Testis (tissue), 2 donors: ENCODE measurements at regions not wholly inside any gene's neighbourhood (a gene's known extent, or its start where the extent isn't known, plus 50 kb on each side); places are given as distances from the start of the nearest gene placed in this dataset.

Source experiments
- DNase-seq: peaks from one replicate; pipeline ENCODE4 v3.0.0-alpha.2; 2019
- H3K27ac ChIP-seq, 2 donors: fragments of 200-600 bp; sonication (generic); one replicate each; pipeline ENCODE4 v1.5.1; 2019
- H3K27me3 ChIP-seq: fragments of 200-600 bp; sonication (generic); one replicate; pipeline ENCODE4 v1.5.1; 2019
- H3K36me3 ChIP-seq: fragments of 200-600 bp; sonication (generic); one replicate; pipeline ENCODE4 v1.5.1; 2017; ENCODE audit warnings: low read depth; ENCODE audit errors: missing control alignments
- H3K4me1 ChIP-seq: fragments of 200-600 bp; sonication (generic); one replicate; pipeline ENCODE4 v1.5.1; 2019
- H3K4me3 ChIP-seq, 2 donors: fragments of 200-600 bp; sonication (generic); one replicate each; pipeline ENCODE4 v1.5.1; 2017 to 2019
- H3K9me3 ChIP-seq: fragments of 200-600 bp; sonication (generic); one replicate; pipeline ENCODE4 v1.5.1; 2017
- CTCF ChIP-seq, 3 experiments: fragments of 450-650 bp in 2 of 3; fragments of 200-600 bp in 1 of 3; sonication (generic) in 1 of 3; IDR thresholded peaks; one replicate each; pipeline ENCODE4 v1.5.1; 2016 to 2019; ENCODE audit warnings: antibody characterized with exemption in 3 of 3, mild to moderate bottlenecking in 2 of 3, moderate library complexity in 1 of 3
- POLR2A ChIP-seq: fragments of 450-650 bp; IDR thresholded peaks from one replicate; pipeline ENCODE4 v1.6.1; 2017; ENCODE audit warnings: antibody characterized with exemption, mild to moderate bottlenecking, moderate library complexity
- WGBS, 2 donors: methylation state at CpG; one replicate each; pipeline ENCODE4 v1.1.5; 2018; 5-methylcytosine and 5-hydroxymethylcytosine counted together
- intact Hi-C: fragments of 100-400 bp; cut with DNase I; formaldehyde crosslinking; loops from one replicate; pipeline ENCODE4 v1.15.1; 2023; ENCODE audit warnings: low total_unique reads

- TF ChIP-seq CTCF (IDR thresholded peaks at IDR 0.05) (no peak), POLR2A (no peak)
- intact Hi-C loops: no loop called here
- DNase-seq: no peak
- H3K27ac ChIP-seq: no peak overlapping the region
- no peak overlapping the region for H3K4me3 ChIP-seq
- H3K27me3 ChIP-seq: no peaks in the 10 kb centered on the region
- 93 to 100% methylated on average over 1 of the region's 1 CpG for WGBS, 2 donors
- H3K9me3 ChIP-seq: no peaks in the 10 kb centered on the region
- H3K36me3 ChIP-seq: no peaks in the 10 kb centered on the region
- H3K4me1 ChIP-seq: no peaks in the 10 kb centered on the region
Observed at GRCh38 chr5:125002727-125003598, 256.5 kb upstream of the ZNF608 start.

- WGBS, 2 donors: 92 to 94% methylated on average over 5 of the region's 5 CpGs
- Histone ChIP-seq H3K9me3 (no peaks in the 10 kb centered on the region), H3K4me1 (no peaks in the 10 kb centered on the region), H3K4me3 (no peak overlapping the region), H3K27me3 (no peaks in the 10 kb centered on the region), H3K27ac (no peak overlapping the region), H3K36me3 (no peaks in the 10 kb centered on the region)
- intact Hi-C loops: no loop called here
- no peak for DNase-seq
- TF ChIP-seq POLR2A: no peak
- TF ChIP-seq CTCF (IDR thresholded peaks at IDR 0.05): no peak
Observed at GRCh38 chr5:125004009-125004408, 257.6 kb upstream of the ZNF608 start.

- Histone ChIP-seq H3K27ac (no peak overlapping the region), H3K4me3 (no peak overlapping the region), H3K4me1 (no peaks in the 10 kb centered on the region), H3K27me3 (no peaks in the 10 kb centered on the region), H3K36me3 (no peaks in the 10 kb centered on the region), H3K9me3 (no peaks in the 10 kb centered on the region)
- intact Hi-C loops: no loop called here
- TF ChIP-seq CTCF (IDR thresholded peaks at IDR 0.05) (no peak), POLR2A (no peak)
- 53 to 58% methylated on average over 4 of the region's 4 CpGs for WGBS, 2 donors
- DNase-seq: no peak
Observed at GRCh38 chr5:125005266-125005665, 258.8 kb upstream of the ZNF608 start.

GRCh38 chr5:125006011-125006685 lies 259.7 kb upstream of the ZNF608 start:
- no peaks in the 10 kb centered on the region for H3K4me1 ChIP-seq
- DNase-seq: no peak
- no peak overlapping the region for H3K4me3 ChIP-seq
- intact Hi-C loops: no loop called here
- H3K9me3 ChIP-seq: no peaks in the 10 kb centered on the region
- H3K36me3 ChIP-seq: no peaks in the 10 kb centered on the region
- TF ChIP-seq CTCF (IDR thresholded peaks at IDR 0.05): no peak
- TF ChIP-seq POLR2A: no peak
- H3K27me3 ChIP-seq: no peaks in the 10 kb centered on the region
- WGBS, 2 donors: 51 to 64% methylated on average over 5 of the region's 5 CpGs
- no peak overlapping the region for H3K27ac ChIP-seq
